PC-9 (cell line): ENCODE measurements at regions not wholly inside any gene's neighbourhood (a gene's known extent, or its start where the extent isn't known, plus 50 kb on each side); places are given as distances from the start of the nearest gene placed in this dataset.

Experiments used
- EZH2 ChIP-seq: fragments of 200-600 bp; sonication (generic); IDR thresholded peaks from 2 replicates; pipeline ENCODE4 v1.8.0; 2017; ENCODE audit warnings: antibody characterized with exemption, low read depth
- TF ChIP-seq, protein P1 (sequence below): fragments of 200-600 bp; sonication (generic); conservative IDR thresholded peaks from 2 replicates; pipeline ENCODE4 v1.6.1; 2017; ENCODE audit warnings: mixed run types, antibody characterized with exemption, mild to moderate bottlenecking, moderate library complexity

DNA sequence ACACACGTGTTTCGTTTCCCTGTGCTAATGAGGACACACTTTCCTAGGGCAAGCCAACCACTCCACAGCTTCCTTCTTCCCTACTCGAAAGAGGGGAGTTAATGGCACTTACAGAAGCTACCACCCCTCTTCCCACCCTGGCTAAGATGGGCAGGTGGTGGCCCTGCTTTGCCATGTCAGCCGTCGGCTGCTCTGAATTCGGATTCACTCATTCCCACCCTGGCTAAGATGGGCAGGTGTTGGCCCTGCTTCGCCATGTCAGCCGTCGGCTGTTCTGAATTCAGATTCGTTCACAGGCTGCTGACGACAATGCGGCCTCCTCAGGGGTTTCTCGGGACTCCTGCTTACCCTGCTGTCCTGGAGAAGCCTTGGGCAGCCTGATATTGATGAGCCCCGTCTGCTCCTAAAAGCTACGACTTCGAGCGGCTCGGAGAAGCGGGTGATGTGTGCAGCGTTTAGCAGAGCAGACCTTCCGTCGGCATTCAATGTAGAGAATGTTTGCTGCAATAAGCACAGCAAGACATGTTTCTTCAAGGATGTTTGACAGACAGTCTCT lies 56.2 kb upstream of the PPP2R2D start:
- TF ChIP-seq, protein P1, sequence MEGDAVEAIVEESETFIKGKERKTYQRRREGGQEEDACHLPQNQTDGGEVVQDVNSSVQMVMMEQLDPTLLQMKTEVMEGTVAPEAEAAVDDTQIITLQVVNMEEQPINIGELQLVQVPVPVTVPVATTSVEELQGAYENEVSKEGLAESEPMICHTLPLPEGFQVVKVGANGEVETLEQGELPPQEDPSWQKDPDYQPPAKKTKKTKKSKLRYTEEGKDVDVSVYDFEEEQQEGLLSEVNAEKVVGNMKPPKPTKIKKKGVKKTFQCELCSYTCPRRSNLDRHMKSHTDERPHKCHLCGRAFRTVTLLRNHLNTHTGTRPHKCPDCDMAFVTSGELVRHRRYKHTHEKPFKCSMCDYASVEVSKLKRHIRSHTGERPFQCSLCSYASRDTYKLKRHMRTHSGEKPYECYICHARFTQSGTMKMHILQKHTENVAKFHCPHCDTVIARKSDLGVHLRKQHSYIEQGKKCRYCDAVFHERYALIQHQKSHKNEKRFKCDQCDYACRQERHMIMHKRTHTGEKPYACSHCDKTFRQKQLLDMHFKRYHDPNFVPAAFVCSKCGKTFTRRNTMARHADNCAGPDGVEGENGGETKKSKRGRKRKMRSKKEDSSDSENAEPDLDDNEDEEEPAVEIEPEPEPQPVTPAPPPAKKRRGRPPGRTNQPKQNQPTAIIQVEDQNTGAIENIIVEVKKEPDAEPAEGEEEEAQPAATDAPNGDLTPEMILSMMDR = no peak
- no peak for TF ChIP-seq EZH2
